ENCODE measurements at regions not wholly inside any gene's neighbourhood (a gene's known extent, or its start where the extent isn't known, plus 50 kb on each side); places are given as distances from the start of the nearest gene placed in this dataset.
A peak's percentile ranks its signal among the peaks of the same experiment; 100 is the strongest.

DNA sequence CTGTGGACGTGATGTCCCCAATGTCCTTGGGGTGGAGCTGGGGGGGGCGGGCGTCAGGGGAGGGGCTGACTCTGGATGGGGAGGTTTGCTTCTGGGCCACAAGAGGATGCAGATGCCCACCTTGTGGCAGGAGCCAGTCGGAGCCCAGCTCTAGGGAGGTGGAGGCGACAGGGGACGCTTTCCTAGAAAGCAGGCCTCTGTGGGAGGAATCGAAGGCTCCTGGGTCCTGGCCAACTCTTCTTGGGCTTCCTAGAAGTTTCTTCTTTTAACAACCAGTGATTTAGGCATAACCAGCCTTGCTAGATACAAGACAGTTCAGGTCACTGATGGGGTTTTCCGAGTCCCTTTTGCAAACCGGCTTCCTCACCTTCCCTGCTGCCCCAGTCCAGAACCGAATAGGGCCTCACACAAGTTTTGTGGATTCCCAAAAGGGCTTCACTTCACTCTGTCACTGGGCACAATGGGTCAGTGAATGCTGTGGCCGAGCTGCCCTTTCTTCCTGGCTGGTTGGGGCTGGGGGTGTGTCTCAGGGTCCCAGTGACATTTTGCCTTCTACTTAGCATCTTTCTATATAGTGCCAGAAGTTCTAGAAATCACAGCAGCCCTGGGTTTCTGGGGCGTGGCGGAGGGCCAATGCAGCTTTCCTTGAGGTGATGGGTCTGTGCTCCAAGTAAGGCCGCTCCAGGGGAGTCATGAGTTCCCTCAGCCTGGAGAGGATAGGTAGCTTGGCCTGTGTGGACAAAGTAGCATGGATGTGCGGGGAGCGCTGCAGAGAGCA lies 78.4 kb upstream of the FOXP4 start:
- no peak for DNase-seq (ENCODE audit: low spot score)
- no peak overlapping the region for H3K27ac Mint-ChIP-seq (ENCODE audit: unreplicated experiment)
- H3K4me3 Mint-ChIP-seq (ENCODE audit: unreplicated experiment): no peak overlapping the region
- H3K9me3 Mint-ChIP-seq (ENCODE audit: unreplicated experiment): no peaks in the 10 kb centered on the region
- H3K4me1 Mint-ChIP-seq (ENCODE audit: unreplicated experiment): peaks cover 26% of the 10 kb centered on the region
- H3K36me3 Mint-ChIP-seq (ENCODE audit: low read depth, unreplicated experiment): peaks cover 8% of the 10 kb centered on the region
- TF ChIP-seq, protein P1, sequence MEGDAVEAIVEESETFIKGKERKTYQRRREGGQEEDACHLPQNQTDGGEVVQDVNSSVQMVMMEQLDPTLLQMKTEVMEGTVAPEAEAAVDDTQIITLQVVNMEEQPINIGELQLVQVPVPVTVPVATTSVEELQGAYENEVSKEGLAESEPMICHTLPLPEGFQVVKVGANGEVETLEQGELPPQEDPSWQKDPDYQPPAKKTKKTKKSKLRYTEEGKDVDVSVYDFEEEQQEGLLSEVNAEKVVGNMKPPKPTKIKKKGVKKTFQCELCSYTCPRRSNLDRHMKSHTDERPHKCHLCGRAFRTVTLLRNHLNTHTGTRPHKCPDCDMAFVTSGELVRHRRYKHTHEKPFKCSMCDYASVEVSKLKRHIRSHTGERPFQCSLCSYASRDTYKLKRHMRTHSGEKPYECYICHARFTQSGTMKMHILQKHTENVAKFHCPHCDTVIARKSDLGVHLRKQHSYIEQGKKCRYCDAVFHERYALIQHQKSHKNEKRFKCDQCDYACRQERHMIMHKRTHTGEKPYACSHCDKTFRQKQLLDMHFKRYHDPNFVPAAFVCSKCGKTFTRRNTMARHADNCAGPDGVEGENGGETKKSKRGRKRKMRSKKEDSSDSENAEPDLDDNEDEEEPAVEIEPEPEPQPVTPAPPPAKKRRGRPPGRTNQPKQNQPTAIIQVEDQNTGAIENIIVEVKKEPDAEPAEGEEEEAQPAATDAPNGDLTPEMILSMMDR (IDR thresholded peaks at IDR 0.05; ENCODE audit: unreplicated experiment): no peak
- H3K27me3 Mint-ChIP-seq (ENCODE audit: unreplicated experiment): peaks cover 20% of the 10 kb centered on the region

DNA sequence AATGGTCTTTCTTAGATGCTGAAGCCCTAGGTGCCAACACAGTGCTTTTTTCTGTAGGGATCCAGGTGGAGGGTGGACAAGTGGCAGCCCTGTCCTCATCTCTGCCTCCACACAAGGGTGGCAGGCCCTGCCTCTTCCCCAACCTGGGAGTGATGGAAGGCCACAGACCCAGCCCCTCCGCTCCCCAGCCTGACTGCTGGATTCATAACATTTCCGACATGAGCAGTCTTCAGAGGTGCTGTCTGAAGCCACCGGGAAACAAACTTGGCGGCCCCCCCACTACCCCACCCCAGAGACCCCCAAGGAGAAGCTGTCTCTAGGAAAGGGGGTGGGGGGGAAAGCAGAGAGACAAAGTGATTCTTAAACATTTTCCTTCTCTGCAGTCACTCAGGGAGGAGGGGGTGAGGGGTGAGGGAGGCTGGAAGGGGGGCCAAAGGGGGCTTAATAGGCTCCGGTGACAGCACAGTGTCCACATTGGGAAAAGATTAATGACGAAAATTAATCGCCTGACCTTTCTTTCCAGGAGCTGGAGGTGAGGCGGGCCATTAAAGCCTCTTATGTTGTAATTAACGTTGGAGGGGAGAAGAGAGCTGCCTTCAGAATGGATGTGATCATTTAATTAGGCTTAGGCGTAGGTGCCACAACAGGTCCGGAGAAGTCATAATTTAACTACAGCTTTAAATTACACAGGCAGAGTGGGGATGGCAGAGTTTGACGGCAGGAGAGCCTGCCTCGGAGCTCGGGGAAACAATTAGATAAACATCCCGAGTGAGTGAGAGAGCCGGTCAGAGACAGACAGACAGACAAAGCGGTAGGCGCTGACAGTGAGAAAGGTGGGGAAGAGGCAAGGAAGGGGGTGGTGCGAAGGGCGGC lies 76.8 kb upstream of the FOXP4 start:
- Mint-ChIP-seq H3K36me3 (ENCODE audit: low read depth, unreplicated experiment) (peaks cover 8% of the 10 kb centered on the region), H3K27me3 (ENCODE audit: unreplicated experiment) (peaks cover 21% of the 10 kb centered on the region), H3K4me1 (ENCODE audit: unreplicated experiment) (peaks cover 21% of the 10 kb centered on the region), H3K27ac (ENCODE audit: unreplicated experiment) (no peak overlapping the region), H3K4me3 (ENCODE audit: unreplicated experiment) (peak overlapping the region; percentile 54), H3K9me3 (ENCODE audit: unreplicated experiment) (no peaks in the 10 kb centered on the region)
- TF ChIP-seq, protein P1 (IDR thresholded peaks at IDR 0.05; ENCODE audit: unreplicated experiment): no peak
- DNase-seq (ENCODE audit: low spot score): no peak

DNA sequence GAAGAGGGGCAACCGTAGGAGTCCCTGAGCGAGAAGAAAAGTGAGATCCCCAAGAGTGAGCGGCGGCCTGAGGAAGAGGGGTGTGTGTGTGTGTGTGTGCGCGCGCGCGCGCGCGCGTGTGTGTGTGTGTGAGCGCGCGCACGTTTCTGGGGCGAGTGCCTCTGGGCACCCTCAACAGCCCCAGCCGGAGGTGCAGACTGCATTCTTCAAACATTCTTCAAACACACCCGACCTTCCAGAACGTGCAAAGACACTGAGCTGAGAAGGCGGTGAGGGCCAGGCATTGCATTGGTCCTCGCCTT lies 76.2 kb upstream of the FOXP4 start:
- Mint-ChIP-seq H3K36me3 (ENCODE audit: low read depth, unreplicated experiment) (peaks cover 8% of the 10 kb centered on the region), H3K4me3 (ENCODE audit: unreplicated experiment) (peak overlapping the region; percentile 54), H3K9me3 (ENCODE audit: unreplicated experiment) (no peaks in the 10 kb centered on the region), H3K27ac (ENCODE audit: unreplicated experiment) (no peak overlapping the region), H3K4me1 (ENCODE audit: unreplicated experiment) (peaks cover 21% of the 10 kb centered on the region), H3K27me3 (ENCODE audit: unreplicated experiment) (peaks cover 22% of the 10 kb centered on the region)
- DNase-seq (ENCODE audit: low spot score): no peak
- TF ChIP-seq, protein P1 (IDR thresholded peaks at IDR 0.05; ENCODE audit: unreplicated experiment): no peak

DNA sequence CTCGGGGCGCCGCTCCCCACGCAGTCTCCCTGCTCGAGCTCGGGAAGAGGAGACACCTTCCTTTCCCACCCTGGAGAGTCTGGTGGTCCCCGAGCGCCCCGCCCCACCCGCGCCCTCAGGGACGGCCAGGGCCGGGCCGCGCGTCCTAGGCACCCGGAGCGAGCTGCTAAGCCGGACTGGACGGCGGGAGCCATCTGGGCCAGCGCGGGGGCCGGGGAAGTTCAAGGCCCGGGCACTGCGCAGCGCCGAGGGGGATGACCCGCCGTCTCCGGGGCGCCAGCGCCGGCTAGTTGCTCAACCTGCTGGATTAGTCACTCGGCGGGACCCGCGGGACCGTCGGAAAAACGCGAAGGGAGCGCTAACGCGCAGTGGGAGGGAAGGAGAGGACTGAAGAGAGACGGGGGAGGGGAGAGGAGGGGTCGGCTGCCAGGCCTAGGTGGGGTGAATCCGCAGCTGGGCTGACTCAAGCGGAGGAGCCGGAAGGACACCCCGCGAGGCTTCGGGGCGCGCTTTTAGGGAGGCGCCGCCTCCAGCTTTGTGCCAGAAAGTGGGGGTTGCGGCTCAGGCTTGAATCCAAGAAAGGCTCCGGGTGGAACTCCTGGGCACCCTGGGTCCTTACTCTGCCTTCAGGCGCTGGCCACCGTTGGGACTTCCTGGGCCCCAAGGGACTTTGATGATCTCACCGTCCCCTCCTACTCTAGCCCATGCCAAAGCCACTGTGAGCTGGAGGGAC lies 75.7 kb upstream of the FOXP4 start:
- peaks cover 21% of the 10 kb centered on the region for H3K4me1 Mint-ChIP-seq (ENCODE audit: unreplicated experiment)

More for the DNA sequence above, 75.7 kb upstream of the FOXP4 start:
- TF ChIP-seq, protein P1 (IDR thresholded peaks at IDR 0.05; ENCODE audit: unreplicated experiment): no peak
- Mint-ChIP-seq H3K4me3 (ENCODE audit: unreplicated experiment) (no peak overlapping the region), H3K27me3 (ENCODE audit: unreplicated experiment) (peaks cover 22% of the 10 kb centered on the region), H3K27ac (ENCODE audit: unreplicated experiment) (no peak overlapping the region), H3K9me3 (ENCODE audit: unreplicated experiment) (no peaks in the 10 kb centered on the region), H3K36me3 (ENCODE audit: low read depth, unreplicated experiment) (peaks cover 8% of the 10 kb centered on the region)
- DNase-seq (ENCODE audit: low spot score): no peak

Data from endothelial cell (in vitro differentiated cells).